ENCODE measurements at regions not wholly inside any gene's neighbourhood (a gene's known extent, or its start where the extent isn't known, plus 50 kb on each side); places are given as distances from the start of the nearest gene placed in this dataset.

DNA sequence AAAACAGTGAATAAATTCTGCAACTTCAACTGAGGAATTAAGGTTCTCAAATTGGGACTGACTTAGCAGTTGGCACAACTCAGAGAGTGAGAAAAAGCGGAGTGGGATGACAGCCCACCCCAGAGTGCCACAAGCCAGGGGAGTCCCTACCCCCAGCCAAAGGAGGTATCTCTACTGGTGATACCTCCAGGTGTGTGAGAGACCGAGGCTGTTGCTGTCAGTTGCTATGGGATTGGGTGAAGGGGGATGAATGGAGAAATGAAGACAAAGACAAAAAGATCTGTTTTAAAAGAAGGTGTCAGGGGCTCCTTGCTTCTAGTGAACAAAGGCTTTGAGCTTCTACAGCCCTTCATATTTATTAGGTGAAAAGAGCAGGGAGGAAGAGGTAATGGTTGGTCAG, 71.4 kb upstream of the UGT2B10 start:
- no peak for DNase-seq
- H3K4me1 ChIP-seq (ENCODE audit: control insufficient read depth in 3 of 3, insufficient read depth in 2 of 3, low read depth in 1 of 3, low read length in 2 of 3): peaks cover 0 to 35% (median 0%) of the 10 kb centered on the region in 3 donors
- no peaks in the 10 kb centered on the region for H3K27me3 ChIP-seq (ENCODE audit: control insufficient read depth in 3 of 3, insufficient read depth in 3 of 3, low read length in 3 of 3)
- H3K9me3 ChIP-seq (ENCODE audit: control insufficient read depth in 2 of 2, insufficient read depth in 1 of 2, low read depth in 1 of 2, low read length in 1 of 2): peaks cover 0 to 9% of the 10 kb centered on the region in 2 donors
- H3K36me3 ChIP-seq (ENCODE audit: control insufficient read depth in 3 of 3, insufficient read depth in 2 of 3, low read depth in 1 of 3, low read length in 3 of 3): peaks cover 0 to 7% (median 0%) of the 10 kb centered on the region in 3 donors
- no peak for FAIRE-seq
- WGBS, 3 donors: 45 to 76% (median 68%) methylated on average over 2 of the region's 2 CpGs
- H3K4me3 ChIP-seq (ENCODE audit: low read depth in 1 of 3, low read length in 3 of 3): no peak overlapping the region
- peak overlapping the region; percentile 2 to 82 (median 72) for H3K27ac ChIP-seq (ENCODE audit: low read depth in 1 of 3, low read length in 2 of 3)

DNA sequence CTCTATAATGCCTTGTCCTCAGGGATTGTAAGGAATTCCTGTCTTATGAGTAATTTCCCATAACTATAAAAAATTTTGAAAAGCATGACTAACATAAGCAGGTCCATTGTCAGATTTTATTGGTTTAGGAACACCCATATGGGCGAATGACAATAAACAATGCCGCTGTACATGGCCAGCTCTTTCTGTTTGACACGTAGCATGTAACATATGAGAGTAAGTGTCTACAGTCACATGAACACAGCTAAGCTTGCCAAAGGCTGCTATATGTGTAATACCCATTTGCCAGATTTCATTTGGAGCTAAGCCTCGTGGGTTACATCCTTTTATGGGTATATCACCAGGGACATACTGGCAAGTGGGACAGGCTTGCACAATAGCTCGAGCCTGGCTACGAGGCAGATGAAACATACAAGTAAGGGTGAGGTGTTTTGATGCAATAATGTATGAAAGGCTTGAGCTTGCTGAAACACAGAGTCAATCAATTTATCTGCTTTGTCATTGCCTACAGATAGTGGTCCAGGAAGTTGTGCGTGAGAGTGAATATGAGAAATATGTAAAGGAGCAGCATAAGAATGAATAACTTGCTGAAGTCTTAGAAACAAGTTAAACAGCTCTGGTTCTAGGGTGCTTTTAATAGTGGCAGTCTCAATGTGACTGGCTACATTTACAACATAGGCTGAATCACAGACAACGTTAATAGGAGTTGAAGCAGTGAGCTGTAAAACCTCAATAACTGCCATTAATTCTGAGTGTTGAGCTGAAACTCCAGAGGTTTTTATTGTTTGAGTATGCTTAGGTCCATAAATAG, 67.4 kb upstream of the UGT2B10 start:
- Histone ChIP-seq H3K27me3 (ENCODE audit: control insufficient read depth in 3 of 3, insufficient read depth in 3 of 3, low read length in 3 of 3) (no peaks in the 10 kb centered on the region), H3K27ac (ENCODE audit: low read depth in 1 of 3, low read length in 2 of 3) (peak overlapping the region; percentile 14 to 85 (median 80)), H3K9me3 (ENCODE audit: control insufficient read depth in 2 of 2, insufficient read depth in 1 of 2, low read depth in 1 of 2, low read length in 1 of 2) (peaks cover 0 to 27% of the 10 kb centered on the region in 2 donors), H3K4me3 (ENCODE audit: low read depth in 1 of 3, low read length in 3 of 3) (no peak overlapping the region), H3K36me3 (ENCODE audit: control insufficient read depth in 3 of 3, insufficient read depth in 2 of 3, low read depth in 1 of 3, low read length in 3 of 3) (peaks cover 0 to 5% (median 0%) of the 10 kb centered on the region in 3 donors), H3K4me1 (ENCODE audit: control insufficient read depth in 3 of 3, insufficient read depth in 2 of 3, low read depth in 1 of 3, low read length in 2 of 3) (peaks cover 0 to 36% (median 0%) of the 10 kb centered on the region in 3 donors)
- FAIRE-seq (no peak), DNase-seq (peak; percentile 59 to 73)
- WGBS, 3 donors: 23 to 42% (median 41%) methylated on average over 8 of the region's 8 CpGs

DNA sequence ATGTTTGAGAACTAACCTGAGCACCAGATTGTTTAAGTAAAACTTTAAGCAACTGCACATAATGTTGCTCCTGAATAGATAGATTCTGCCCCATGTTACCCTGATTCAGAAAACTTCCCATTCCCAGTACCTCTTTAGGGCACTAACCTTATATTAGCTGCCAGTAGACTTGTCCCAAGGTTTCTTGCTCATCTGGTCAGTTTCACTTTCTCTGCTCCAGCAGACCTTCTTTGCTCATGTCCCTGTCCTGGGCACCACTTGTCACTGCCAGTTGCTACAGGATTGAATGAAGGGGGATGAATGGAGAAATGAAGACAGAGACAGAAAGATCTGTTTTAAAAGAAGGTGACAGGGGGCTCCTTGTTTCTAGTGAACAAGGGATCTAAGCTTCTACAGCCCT, 65.2 kb upstream of the UGT2B10 start:
- DNase-seq (peak; percentile 20 to 55), FAIRE-seq (no peak)
- Histone ChIP-seq H3K27me3 (ENCODE audit: control insufficient read depth in 3 of 3, insufficient read depth in 3 of 3, low read length in 3 of 3) (no peaks in the 10 kb centered on the region), H3K9me3 (ENCODE audit: control insufficient read depth in 2 of 2, insufficient read depth in 1 of 2, low read depth in 1 of 2, low read length in 1 of 2) (peaks cover 0 to 27% of the 10 kb centered on the region in 2 donors), H3K27ac (ENCODE audit: low read depth in 1 of 3, low read length in 2 of 3) (peak overlapping the region; percentile 35 to 54 (median 48)), H3K36me3 (ENCODE audit: control insufficient read depth in 3 of 3, insufficient read depth in 2 of 3, low read depth in 1 of 3, low read length in 3 of 3) (peaks cover 0 to 5% (median 0%) of the 10 kb centered on the region in 3 donors), H3K4me3 (ENCODE audit: low read depth in 1 of 3, low read length in 3 of 3) (no peak overlapping the region), H3K4me1 (ENCODE audit: control insufficient read depth in 3 of 3, insufficient read depth in 2 of 3, low read depth in 1 of 3, low read length in 2 of 3) (peaks cover 0 to 24% (median 0%) of the 10 kb centered on the region in 3 donors)

DNA sequence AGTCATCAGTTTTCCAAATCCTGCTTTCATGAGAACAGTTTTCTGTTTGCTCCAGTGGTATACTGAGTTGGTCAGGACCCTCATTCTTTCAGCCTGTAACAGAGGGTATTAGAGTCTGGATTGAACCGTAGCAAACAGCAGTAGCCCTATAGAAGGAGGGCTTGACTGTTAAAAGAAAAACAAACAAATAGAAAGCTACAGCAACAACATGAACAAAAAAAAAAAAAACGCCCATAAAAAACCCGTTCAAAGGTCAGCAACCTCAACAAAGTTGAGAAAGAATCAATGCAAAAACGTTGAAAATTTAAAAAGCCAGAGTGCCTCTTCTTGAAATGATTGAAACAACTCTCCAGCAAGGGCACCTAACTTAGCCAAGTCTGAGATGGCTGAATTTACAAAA, 64.7 kb upstream of the UGT2B10 start:
- Histone ChIP-seq H3K36me3 (ENCODE audit: control insufficient read depth in 3 of 3, insufficient read depth in 2 of 3, low read depth in 1 of 3, low read length in 3 of 3) (peaks cover 0 to 2% (median 0%) of the 10 kb centered on the region in 3 donors), H3K27ac (ENCODE audit: low read depth in 1 of 3, low read length in 2 of 3) (peak overlapping the region in 1 of 3 donors; percentile 54), H3K27me3 (ENCODE audit: control insufficient read depth in 3 of 3, insufficient read depth in 3 of 3, low read length in 3 of 3) (no peaks in the 10 kb centered on the region), H3K9me3 (ENCODE audit: control insufficient read depth in 2 of 2, insufficient read depth in 1 of 2, low read depth in 1 of 2, low read length in 1 of 2) (peaks cover 0 to 27% of the 10 kb centered on the region in 2 donors), H3K4me1 (ENCODE audit: control insufficient read depth in 3 of 3, insufficient read depth in 2 of 3, low read depth in 1 of 3, low read length in 2 of 3) (peaks cover 0 to 18% (median 0%) of the 10 kb centered on the region in 3 donors), H3K4me3 (ENCODE audit: low read depth in 1 of 3, low read length in 3 of 3) (no peak overlapping the region)
- WGBS, 3 donors: 11 to 33% (median 14%) methylated on average over 4 of the region's 4 CpGs
- FAIRE-seq (no peak), DNase-seq (no peak)

DNA sequence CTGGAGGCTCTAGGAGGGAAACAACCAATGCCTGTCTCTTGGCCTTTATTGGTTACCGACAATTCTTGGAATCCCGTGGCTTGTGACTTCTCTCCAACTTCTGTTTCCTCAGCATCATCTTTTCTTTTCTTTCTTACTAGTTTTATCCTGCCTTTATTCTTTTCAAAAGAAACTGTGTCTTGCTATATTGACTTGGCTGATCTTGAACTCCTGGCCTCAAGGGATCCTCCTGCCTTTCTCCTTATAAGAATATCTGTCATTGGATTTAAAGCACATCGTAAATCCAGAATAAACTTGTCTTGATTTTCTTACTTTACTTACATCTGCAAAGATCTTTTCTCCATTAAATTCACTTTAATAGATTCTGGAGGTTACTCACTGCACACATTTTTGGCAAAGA, 49.9 kb upstream of the UGT2B10 start:
- no peak overlapping the region for H3K27ac ChIP-seq (ENCODE audit: low read depth in 1 of 3, low read length in 2 of 3)
- no peaks in the 10 kb centered on the region for H3K27me3 ChIP-seq (ENCODE audit: control insufficient read depth in 3 of 3, insufficient read depth in 3 of 3, low read length in 3 of 3)
- no peak overlapping the region for H3K4me3 ChIP-seq (ENCODE audit: low read depth in 1 of 3, low read length in 3 of 3)
- peaks cover 0 to 2% (median 0%) of the 10 kb centered on the region in 3 donors for H3K4me1 ChIP-seq (ENCODE audit: control insufficient read depth in 3 of 3, insufficient read depth in 2 of 3, low read depth in 1 of 3, low read length in 2 of 3)
- DNase-seq (no peak), FAIRE-seq (no peak)
- peaks cover 0 to 7% (median 0%) of the 10 kb centered on the region in 3 donors for H3K36me3 ChIP-seq (ENCODE audit: control insufficient read depth in 3 of 3, insufficient read depth in 2 of 3, low read depth in 1 of 3, low read length in 3 of 3)
- WGBS, 3 donors: 73 to 96% (median 95%) methylated on average over 3 of the region's 3 CpGs
- peaks cover 0 to 9% of the 10 kb centered on the region in 2 donors for H3K9me3 ChIP-seq (ENCODE audit: control insufficient read depth in 2 of 2, insufficient read depth in 1 of 2, low read depth in 1 of 2, low read length in 1 of 2)
